ENCODE measurements at regions not wholly inside any gene's neighbourhood (a gene's known extent, or its start where the extent isn't known, plus 50 kb on each side); places are given as distances from the start of the nearest gene placed in this dataset.

GRCh38 chr15:72852273-72852672 is 68.7 kb upstream of the ADPGK start:
- Histone ChIP-seq H3K36me3 (no peaks in the 10 kb centered on the region), H3K27me3 (peaks cover 0 to 29% (median 22%) of the 10 kb centered on the region in 7 donors), H3K27ac (no peak overlapping the region), H3K4me3 (no peak overlapping the region), H3K9me3 (no peaks in the 10 kb centered on the region), H3K4me1 (peaks cover 0 to 3% (median 0%) of the 10 kb centered on the region in 9 donors)
- WGBS, 2 donors: 32 to 43% methylated on average over 3 of the region's 3 CpGs
- peak in 6 of 8 donors; percentile 31 to 72 (median 58) for ATAC-seq
- intact Hi-C loops (cut with DNase I): no loop called here
- TF ChIP-seq CTCF (IDR thresholded peaks at IDR 0.05): no peak
- DNase-seq: peak in 1 of 2 donors; percentile 14

- H3K27me3 ChIP-seq: peaks cover 0 to 29% (median 21%) of the 10 kb centered on the region in 7 donors
- H3K27ac ChIP-seq: no peak overlapping the region
- intact Hi-C loops (cut with DNase I): no loop called here
- ATAC-seq (no peak), DNase-seq (no peak)
- H3K4me3 ChIP-seq: no peak overlapping the region
- 75% methylated on average over 8 of the region's 8 CpGs for WGBS, 2 donors
- H3K4me1 ChIP-seq: peaks cover 0 to 3% (median 0%) of the 10 kb centered on the region in 9 donors
- no peaks in the 10 kb centered on the region for H3K36me3 ChIP-seq
- no peaks in the 10 kb centered on the region for H3K9me3 ChIP-seq
- no peak for TF ChIP-seq CTCF (IDR thresholded peaks at IDR 0.05)
Observed at GRCh38 chr15:72851586-72851985, 68.0 kb upstream of the ADPGK start.

DNA sequence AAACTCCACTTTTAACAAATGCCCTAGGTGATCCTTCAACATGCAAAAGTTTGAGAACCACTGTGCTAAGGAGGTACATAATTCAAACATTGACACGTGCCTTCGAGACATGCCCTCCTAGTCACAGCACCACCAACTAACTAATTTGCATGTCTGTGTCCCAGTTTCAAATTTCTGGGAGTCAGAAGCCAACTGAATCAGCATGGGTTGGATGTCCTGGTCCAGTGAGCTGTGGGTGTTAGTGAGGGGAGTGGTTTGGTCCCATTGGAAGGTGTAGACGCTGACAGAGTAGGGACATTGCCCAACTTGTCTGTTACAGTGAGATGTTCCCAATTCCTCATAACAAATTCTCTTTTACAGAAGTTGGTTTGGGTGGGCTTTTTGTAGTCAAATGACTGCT is 67.3 kb upstream of the ADPGK start:
- TF ChIP-seq CTCF (IDR thresholded peaks at IDR 0.05): no peak
- ATAC-seq: no peak
- Histone ChIP-seq H3K9me3 (no peaks in the 10 kb centered on the region), H3K4me3 (no peak overlapping the region), H3K27ac (no peak overlapping the region), H3K4me1 (peaks cover 0 to 3% (median 0%) of the 10 kb centered on the region in 9 donors), H3K36me3 (no peaks in the 10 kb centered on the region), H3K27me3 (peaks cover 0 to 29% (median 16%) of the 10 kb centered on the region in 7 donors)
- 49 to 59% methylated on average over 3 of the region's 3 CpGs for WGBS, 2 donors
- DNase-seq: no peak
- intact Hi-C loops (cut with DNase I): no loop called here

DNA sequence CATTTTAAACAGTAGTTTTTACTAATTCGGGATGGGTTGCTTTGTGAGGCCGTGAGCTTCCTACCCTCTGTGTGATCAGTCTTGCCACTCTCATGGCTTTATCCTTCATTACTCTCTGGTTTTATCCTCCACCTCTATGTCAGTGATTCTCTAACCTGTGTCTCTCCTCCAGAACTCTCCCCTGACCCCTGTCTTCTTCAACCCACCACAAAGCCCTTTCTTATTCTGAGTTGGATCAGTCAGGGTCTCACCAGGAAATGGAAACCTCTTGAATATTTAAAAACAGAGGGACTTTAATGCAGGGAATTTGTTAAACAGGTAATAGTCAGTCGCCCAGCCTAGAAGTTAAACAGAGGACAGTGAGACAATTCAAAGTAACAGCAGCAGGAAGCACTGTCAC is 64.2 kb upstream of the ADPGK start:
- no peak for DNase-seq
- no peak overlapping the region for H3K4me3 ChIP-seq
- peaks cover 0 to 32% (median 13%) of the 10 kb centered on the region in 7 donors for H3K27me3 ChIP-seq
- 66 to 73% methylated on average over 3 of the region's 3 CpGs for WGBS, 2 donors
- no peaks in the 10 kb centered on the region for H3K9me3 ChIP-seq
- H3K36me3 ChIP-seq: no peaks in the 10 kb centered on the region
- no peak for ATAC-seq
- H3K4me1 ChIP-seq: peaks cover 0 to 3% (median 0%) of the 10 kb centered on the region in 9 donors
- intact Hi-C loops (cut with DNase I): no loop called here
- no peak for TF ChIP-seq CTCF (IDR thresholded peaks at IDR 0.05)
- no peak overlapping the region for H3K27ac ChIP-seq
